ENCODE measurements at regions not wholly inside any gene's neighbourhood (a gene's known extent, or its start where the extent isn't known, plus 50 kb on each side); places are given as distances from the start of the nearest gene placed in this dataset.

GRCh38 chr4:166301266-166301665 lies 428.2 kb downstream of the TLL1 start:
- no TSS peak for BruUV-seq (replicated peaks)
- intact Hi-C loops (cut with micrococcal nuclease) = no loop called here
- Histone ChIP-seq H3K4me1 (ENCODE audit: control insufficient read depth in 1 of 2, insufficient read depth in 2 of 2, low read length in 2 of 2) (no peaks in the 10 kb centered on the region), H4K20me1 (ENCODE audit: insufficient read depth) (no peaks in the 10 kb centered on the region), H3K9ac (ENCODE audit: low read length) (no peak overlapping the region), H3K79me2 (ENCODE audit: insufficient read depth, low read length) (no peaks in the 10 kb centered on the region), H3K4me2 (ENCODE audit: low read length) (no peak overlapping the region), H3K9me3 (ENCODE audit: control insufficient read depth in 1 of 2, insufficient read depth in 1 of 2, low read depth in 1 of 2, low read length in 2 of 2) (no peaks in the 10 kb centered on the region), H3K4me3 (replicated peaks in 1 of 2; ENCODE audit: low read depth in 1 of 2, low read length in 2 of 2) (no peak overlapping the region), H3K36me3 (ENCODE audit: control insufficient read depth in 1 of 2, insufficient read depth in 2 of 2, low read length in 2 of 2) (no peaks in the 10 kb centered on the region), H3K27me3 (ENCODE audit: insufficient read depth, low read length) (no peaks in the 10 kb centered on the region), H3K9me2 (ENCODE audit: insufficient read depth) (no peaks in the 10 kb centered on the region), H2AFZ (ENCODE audit: low read depth, low read length, poor library complexity, severe bottlenecking) (no peak overlapping the region), H3K27ac (ENCODE audit: low read depth, low read length) (no peak overlapping the region)
- POLR2A ChIA-PET = interaction anchor here (0.9 kb wide), 1 partner anchor 12 kb away, joined by 3 read pairs; no protein-coding TSS in a partner anchor
- DNase-seq (ENCODE audit: low read depth, low spot score) = no peak
- RAD21 ChIA-PET (ENCODE audit: low non-redundant PET in 1 of 2, low total read pairs in 2 of 2, uncharacterized antibody in 2 of 2, unreplicated experiment in 2 of 2) = no interaction called here
- ATAC-seq = no peak
- CTCF ChIA-PET = no interaction called here
- TF ChIP-seq EGR1 (IDR thresholded peaks at IDR 0.05; ENCODE audit: low read depth) = no peak
- TF ChIP-seq ZBTB33 (IDR thresholded peaks at IDR 0.05; ENCODE audit: extremely low read depth, insufficient replicate concordance, low read length) = no peak
- TF ChIP-seq CEBPB (IDR thresholded peaks at IDR 0.05; ENCODE audit: low read depth) = no peak

- ChIA-PET POLR2A (no interaction called here), RAD21 (ENCODE audit: low non-redundant PET in 1 of 2, low total read pairs in 2 of 2, uncharacterized antibody in 2 of 2, unreplicated experiment in 2 of 2) (no interaction called here), CTCF (no interaction called here)
- no peaks in the 10 kb centered on the region for H3K36me3 ChIP-seq (ENCODE audit: control insufficient read depth in 1 of 2, insufficient read depth in 2 of 2, low read length in 2 of 2)
- no peaks in the 10 kb centered on the region for H3K9me3 ChIP-seq (ENCODE audit: control insufficient read depth in 1 of 2, insufficient read depth in 1 of 2, low read depth in 1 of 2, low read length in 2 of 2)
- no peaks in the 10 kb centered on the region for H3K27me3 ChIP-seq (ENCODE audit: insufficient read depth, low read length)
- intact Hi-C loops (cut with micrococcal nuclease) = no loop called here
- ATAC-seq (no peak), DNase-seq (ENCODE audit: low read depth, low spot score) (no peak)
- H4K20me1 ChIP-seq (ENCODE audit: insufficient read depth) = no peaks in the 10 kb centered on the region
- no peak overlapping the region for H3K4me3 ChIP-seq (replicated peaks in 1 of 2; ENCODE audit: low read depth in 1 of 2, low read length in 2 of 2)
- no peak overlapping the region for H3K4me2 ChIP-seq (ENCODE audit: low read length)
- H3K27ac ChIP-seq (ENCODE audit: low read depth, low read length) = no peak overlapping the region
- no peaks in the 10 kb centered on the region for H3K4me1 ChIP-seq (ENCODE audit: control insufficient read depth in 1 of 2, insufficient read depth in 2 of 2, low read length in 2 of 2)
- H2AFZ ChIP-seq (ENCODE audit: low read depth, low read length, poor library complexity, severe bottlenecking) = no peak overlapping the region
- BruUV-seq (replicated peaks) = no TSS peak
- TF ChIP-seq ELF1 (IDR thresholded peaks at IDR 0.05; ENCODE audit: borderline replicate concordance, low read depth) (no peak), TCF7L2 (IDR thresholded peaks at IDR 0.05; ENCODE audit: borderline replicate concordance, extremely low read depth, insufficient read depth, insufficient read length) (no peak), POLR2A (IDR thresholded peaks at IDR 0.05; ENCODE audit: borderline replicate concordance, extremely low read depth, insufficient read depth, insufficient read length) (no peak), POLR2AphosphoS5 (IDR thresholded peaks at IDR 0.05; ENCODE audit: low read depth, low read length) (no peak)
- no peaks in the 10 kb centered on the region for H3K79me2 ChIP-seq (ENCODE audit: insufficient read depth, low read length)
- no peak overlapping the region for H3K9ac ChIP-seq (ENCODE audit: low read length)
- no peaks in the 10 kb centered on the region for H3K9me2 ChIP-seq (ENCODE audit: insufficient read depth)
Measured at GRCh38 chr4:166308647-166309046, 435.6 kb downstream of the TLL1 start.

Data from HCT116 (cell line).